AG04450 (cell line): ENCODE measurements at regions not wholly inside any gene's neighbourhood (a gene's known extent, or its start where the extent isn't known, plus 50 kb on each side); places are given as distances from the start of the nearest gene placed in this dataset.

ENCODE experiments used
- CTCF ChIA-PET: fragments of 300-600, 350-600 bp; formaldehyde crosslinking; extraction: SDS; loops from one replicate; lab custom pipeline; 2022; ENCODE audit warnings: antibody characterized with exemption, inconsistent platforms; lab: Charles Lee
- POLR2A ChIA-PET: fragments of 350-600 bp; formaldehyde crosslinking; extraction: SDS; loops from one replicate; lab custom pipeline; 2021; ENCODE audit warnings: antibody characterized with exemption, inconsistent platforms; lab: Yijun Ruan, JAX
- DNase-seq: peaks from one replicate; pipeline ENCODE4 v3.0.0-alpha.2; 2011; ENCODE audit warnings: low read depth, low spot score
- H3K27ac ChIP-seq: one replicate; pipeline ENCODE4 v1.5.1; 2012; ENCODE audit warnings: low read depth, low read length, control low read depth
- H3K27me3 ChIP-seq: one replicate; pipeline ENCODE4 v1.6.0; 2012; ENCODE audit warnings: low read length; ENCODE audit not compliant: control insufficient read depth, insufficient read depth
- H3K4me3 ChIP-seq: 2 replicates; pipeline ENCODE4 v1.5.1; 2011; ENCODE audit warnings: mild to moderate bottlenecking, low read depth, low read length, control low read depth
- H3K9me3 ChIP-seq: 2 replicates; pipeline ENCODE4 v1.5.1; 2012; ENCODE audit warnings: low read length; ENCODE audit not compliant: control insufficient read depth, insufficient read depth
- CTCF ChIP-seq: IDR thresholded peaks from 2 replicates; pipeline ENCODE4 v1.5.1; 2011; ENCODE audit warnings: low read depth, low read length, control low read depth, inconsistent platforms

GRCh38 chr9:82467436-82467835, 478.9 kb downstream of the SPATA31D1 start:
- H3K4me3 ChIP-seq = no peak overlapping the region
- H3K27ac ChIP-seq = no peak overlapping the region
- DNase-seq = no peak
- TF ChIP-seq CTCF = no peak
- H3K9me3 ChIP-seq = no peaks in the 10 kb centered on the region
- ChIA-PET CTCF (no interaction called here), POLR2A (no interaction called here)
- H3K27me3 ChIP-seq = no peaks in the 10 kb centered on the region

- TF ChIP-seq CTCF = no peak
- CTCF ChIA-PET = no interaction called here
- Histone ChIP-seq H3K9me3 (no peaks in the 10 kb centered on the region), H3K4me3 (no peak overlapping the region), H3K27me3 (no peaks in the 10 kb centered on the region), H3K27ac (no peak overlapping the region)
- DNase-seq = no peak
- POLR2A ChIA-PET = no interaction called here
Measured at GRCh38 chr9:82474235-82474634, 485.7 kb downstream of the SPATA31D1 start.

- H3K4me3 ChIP-seq = no peak overlapping the region
- ChIA-PET POLR2A (interaction anchor here (0.6 kb wide), 1 partner anchor 29 kb away, joined by 5 read pairs; no protein-coding TSS in a partner anchor), CTCF (interaction anchor here (0.9 kb wide), 1 partner anchor 131 kb away, joined by 3 read pairs; no protein-coding TSS in a partner anchor)
- no peak overlapping the region for H3K27ac ChIP-seq
- no peaks in the 10 kb centered on the region for H3K27me3 ChIP-seq
- no peak for DNase-seq
- TF ChIP-seq CTCF = no peak
- H3K9me3 ChIP-seq = no peaks in the 10 kb centered on the region
Measured at GRCh38 chr9:82475584-82476301, 487.2 kb downstream of the SPATA31D1 start.

GRCh38 chr9:82480921-82481320, 492.3 kb downstream of the SPATA31D1 start:
- Histone ChIP-seq H3K27me3 (no peaks in the 10 kb centered on the region), H3K27ac (no peak overlapping the region), H3K4me3 (no peak overlapping the region), H3K9me3 (no peaks in the 10 kb centered on the region)
- CTCF ChIA-PET = no interaction called here
- no peak for TF ChIP-seq CTCF
- DNase-seq = no peak
- POLR2A ChIA-PET = no interaction called here

- Histone ChIP-seq H3K9me3 (no peaks in the 10 kb centered on the region), H3K4me3 (no peak overlapping the region), H3K27me3 (no peaks in the 10 kb centered on the region), H3K27ac (no peak overlapping the region)
- no peak for DNase-seq
- TF ChIP-seq CTCF = no peak
- CTCF ChIA-PET = interaction anchor here (3.1 kb wide), 1 partner anchor 119 kb away, joined by 8 read pairs; no protein-coding TSS in a partner anchor
- POLR2A ChIA-PET = no interaction called here
Measured at GRCh38 chr9:82487935-82488312, 499.4 kb downstream of the SPATA31D1 start.
